GM19035 (cell line): ENCODE measurements at regions not wholly inside any gene's neighbourhood (a gene's known extent, or its start where the extent isn't known, plus 50 kb on each side); places are given as distances from the start of the nearest gene placed in this dataset.

ENCODE experiments used
- ATAC-seq: cut with Tn5 transposase; IDR thresholded peaks from one replicate; pipeline ENCODE4 v1.9.1; 2021; ENCODE audit not compliant: unreplicated experiment

GRCh38 chr6:147904416-147904815 lies 395.9 kb downstream of the SAMD5 start:
- ATAC-seq: no peak

- no peak for ATAC-seq
Measured at GRCh38 chr6:147905711-147906110, 397.2 kb downstream of the SAMD5 start.

DNA sequence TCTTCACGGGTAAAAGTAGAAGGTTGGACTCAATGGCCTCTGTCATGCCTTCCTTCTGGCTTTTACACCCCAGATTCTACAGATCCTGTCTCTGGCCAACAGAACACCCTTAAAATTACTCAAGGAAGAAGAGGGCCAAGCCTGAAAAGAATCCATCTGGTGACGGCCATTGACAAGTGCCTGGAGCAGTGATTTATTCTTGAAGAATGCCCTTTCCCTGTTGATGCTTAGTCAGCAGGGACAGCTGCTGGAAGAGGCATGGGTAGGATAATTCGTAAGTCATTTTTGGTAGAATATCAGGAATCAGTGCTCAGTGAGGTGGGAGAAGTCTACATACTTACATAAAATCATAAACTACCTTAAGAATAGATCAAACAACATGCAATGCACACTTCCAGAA lies 397.9 kb downstream of the SAMD5 start:
- ATAC-seq: no peak

- no peak for ATAC-seq
Measured at GRCh38 chr6:147909640-147910039, 401.1 kb downstream of the SAMD5 start.

DNA sequence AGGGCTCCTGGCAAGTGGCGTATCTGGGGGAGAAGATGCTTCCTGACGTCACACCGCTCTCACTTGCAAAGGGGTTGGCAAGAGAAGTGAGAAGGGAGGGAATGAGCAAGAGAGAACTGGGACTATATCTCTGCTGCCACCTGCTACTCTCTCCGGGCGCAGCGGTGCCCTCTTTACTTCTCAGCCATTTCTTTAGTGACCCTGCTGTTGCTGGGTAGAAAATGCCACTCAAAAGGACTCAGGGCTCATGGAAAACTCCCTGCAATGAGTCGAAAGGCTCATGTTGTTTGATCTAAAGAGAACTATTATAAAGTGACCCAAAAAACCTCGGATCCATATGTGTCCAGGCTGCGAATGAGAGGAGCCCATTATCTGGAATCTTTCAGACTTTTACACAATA lies 401.8 kb downstream of the SAMD5 start:
- no peak for ATAC-seq

- no peak for ATAC-seq
Measured at GRCh38 chr6:147911057-147911456, 402.6 kb downstream of the SAMD5 start.

GRCh38 chr6:147911686-147912085 lies 403.2 kb downstream of the SAMD5 start:
- ATAC-seq: no peak

- ATAC-seq: no peak
Measured at GRCh38 chr6:147922799-147923198, 414.3 kb downstream of the SAMD5 start.

- no peak for ATAC-seq
Measured at GRCh38 chr6:147924598-147924997, 416.1 kb downstream of the SAMD5 start.

GRCh38 chr6:147925826-147926225 lies 416.8 kb upstream of the SASH1 start:
- no peak for ATAC-seq

DNA sequence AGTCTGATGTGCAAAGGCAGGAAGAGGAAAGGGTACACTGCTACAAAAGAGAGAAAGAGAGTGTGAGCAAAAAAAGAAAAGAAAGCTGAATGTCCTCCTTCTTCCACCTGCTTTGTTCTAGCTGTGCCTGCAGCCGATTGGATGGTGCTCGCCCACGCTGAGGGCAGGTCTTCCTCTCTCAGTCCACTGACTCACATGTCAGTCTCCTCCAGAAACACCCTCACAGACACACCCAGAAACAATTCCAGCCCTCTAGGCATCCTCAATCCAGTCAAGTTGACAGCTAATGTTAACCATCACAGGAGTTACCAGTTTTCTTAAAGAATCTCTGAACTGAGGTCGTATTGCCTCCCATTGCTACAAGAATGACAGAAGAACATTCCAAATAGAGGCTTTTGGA lies 411.9 kb upstream of the SASH1 start:
- no peak for ATAC-seq

DNA sequence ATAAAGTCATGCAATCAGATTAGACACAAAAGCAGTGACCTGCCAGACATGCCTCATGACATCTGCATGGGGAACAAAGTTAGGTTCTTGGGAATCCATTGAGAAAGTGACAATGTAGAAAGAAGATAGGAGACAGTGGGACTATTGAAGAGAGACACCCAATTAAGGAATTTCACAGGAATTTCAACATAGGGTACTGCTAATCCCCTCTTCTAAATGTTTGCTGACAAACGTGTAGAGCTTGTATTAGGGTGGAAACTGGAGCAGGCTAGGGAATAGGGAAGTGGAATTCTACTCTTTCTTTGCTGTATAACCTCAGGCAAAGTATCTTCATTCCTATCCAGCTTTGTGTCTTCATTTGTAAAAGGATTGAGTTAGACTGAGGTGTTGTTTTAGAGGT lies 409.4 kb upstream of the SASH1 start:
- no peak for ATAC-seq

DNA sequence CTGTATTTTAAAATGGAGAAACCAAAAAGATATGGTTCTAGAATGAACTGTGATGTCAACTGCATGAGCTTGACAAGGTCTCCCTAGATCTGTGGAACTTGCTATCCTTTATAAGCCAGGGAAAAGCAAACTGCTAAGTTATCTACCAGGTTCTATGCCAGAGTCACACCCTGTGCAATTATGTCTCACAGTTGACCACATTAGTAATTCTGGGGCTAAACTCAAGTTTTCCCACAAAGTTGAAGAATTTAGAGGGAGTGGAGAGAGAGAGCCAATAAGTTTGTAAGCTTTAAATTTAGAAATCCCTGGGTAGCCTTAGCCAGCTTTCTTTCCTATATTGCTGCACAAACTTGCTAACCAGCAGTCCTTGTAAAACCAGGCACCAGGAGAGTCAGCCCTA lies 407.0 kb upstream of the SASH1 start:
- ATAC-seq: no peak

DNA sequence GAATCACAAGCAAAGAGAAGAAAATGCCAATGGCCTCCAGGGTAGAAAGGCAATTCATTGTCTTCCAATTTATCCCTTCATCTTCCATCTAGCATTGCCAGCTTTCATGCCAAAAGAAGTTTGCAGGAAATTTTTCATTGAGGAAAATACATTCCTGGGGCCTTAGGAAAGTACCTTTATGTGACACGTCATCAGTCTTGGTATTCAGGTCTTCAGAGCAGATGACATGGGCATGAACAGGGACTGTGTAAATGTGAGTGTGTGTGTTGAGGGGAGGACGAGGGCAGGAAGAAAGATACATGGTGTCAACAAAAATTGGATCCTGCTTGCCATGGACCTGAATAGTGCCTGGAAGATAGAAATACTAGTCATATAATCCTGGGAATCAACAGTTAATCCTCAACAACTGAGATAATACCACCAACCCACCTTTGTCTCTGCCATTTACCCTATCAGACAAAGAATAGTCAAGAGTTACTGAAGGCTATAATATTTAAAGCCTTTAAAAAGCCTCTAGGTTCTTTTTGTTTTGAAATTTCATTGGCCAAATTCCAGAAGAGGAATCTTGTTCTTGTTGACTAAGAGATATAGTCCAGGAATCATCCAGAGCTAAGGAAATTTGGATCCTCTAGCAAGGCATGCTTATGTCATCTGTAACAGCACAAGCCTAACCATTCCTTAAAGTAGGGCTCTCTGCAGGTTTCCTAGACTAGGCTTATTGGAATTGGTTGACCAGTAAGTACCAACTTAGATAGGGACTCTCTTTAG lies 405.8 kb upstream of the SASH1 start:
- no peak for ATAC-seq

- ATAC-seq: no peak
Measured at GRCh38 chr6:147941143-147941542, 401.5 kb upstream of the SASH1 start.

- ATAC-seq: no peak
Measured at GRCh38 chr6:147942363-147942762, 400.3 kb upstream of the SASH1 start.

DNA sequence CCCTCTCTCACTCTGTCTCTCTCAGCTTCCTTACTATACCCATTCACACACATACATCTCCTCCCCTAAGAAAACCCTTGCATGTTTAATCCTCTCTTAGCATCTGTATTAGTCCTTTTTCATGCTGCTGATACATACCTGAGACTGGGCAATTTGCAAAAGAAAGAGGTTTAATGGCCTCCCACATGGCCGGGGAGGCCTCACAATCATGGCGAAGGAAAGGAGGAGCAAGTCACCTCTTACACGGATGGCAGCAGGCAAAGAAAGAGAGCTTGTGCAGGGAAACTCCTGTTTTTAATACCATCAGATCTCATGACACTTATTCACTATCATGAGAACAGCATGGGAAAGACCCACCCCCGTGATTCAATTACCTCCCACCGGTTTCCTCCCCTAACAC lies 398.5 kb upstream of the SASH1 start:
- ATAC-seq: no peak

- no peak for ATAC-seq
Measured at GRCh38 chr6:147947521-147947920, 395.1 kb upstream of the SASH1 start.

DNA sequence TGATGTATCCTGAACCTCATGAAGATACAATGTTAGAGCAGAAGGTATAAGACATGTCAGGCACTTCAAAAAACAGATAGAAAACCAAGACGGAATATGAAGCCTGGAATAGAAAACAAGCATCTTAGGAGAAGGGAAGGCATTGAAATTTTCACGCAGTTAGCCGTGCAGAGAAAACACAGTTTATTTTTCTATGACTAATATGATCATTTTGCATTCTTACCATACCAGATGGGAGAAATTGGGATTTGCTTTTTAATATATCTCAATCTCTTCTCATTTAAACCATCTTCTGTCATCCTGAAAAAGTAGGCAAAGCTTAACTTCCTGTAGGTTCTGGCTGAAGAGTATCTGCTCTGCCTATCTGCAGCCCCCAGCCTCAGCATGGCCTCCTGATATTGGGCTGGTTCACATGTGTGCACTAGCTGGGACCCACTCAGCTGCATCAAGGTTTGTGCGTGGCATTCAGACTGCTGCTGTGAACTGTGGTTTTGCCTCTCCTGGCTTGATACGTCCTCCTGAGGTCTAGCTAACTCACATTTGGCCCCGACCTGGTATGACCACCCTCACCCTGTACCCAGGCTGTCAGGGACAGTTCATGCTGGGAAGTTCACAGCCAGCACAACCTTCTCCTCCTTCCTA lies 392.5 kb upstream of the SASH1 start:
- ATAC-seq: no peak

DNA sequence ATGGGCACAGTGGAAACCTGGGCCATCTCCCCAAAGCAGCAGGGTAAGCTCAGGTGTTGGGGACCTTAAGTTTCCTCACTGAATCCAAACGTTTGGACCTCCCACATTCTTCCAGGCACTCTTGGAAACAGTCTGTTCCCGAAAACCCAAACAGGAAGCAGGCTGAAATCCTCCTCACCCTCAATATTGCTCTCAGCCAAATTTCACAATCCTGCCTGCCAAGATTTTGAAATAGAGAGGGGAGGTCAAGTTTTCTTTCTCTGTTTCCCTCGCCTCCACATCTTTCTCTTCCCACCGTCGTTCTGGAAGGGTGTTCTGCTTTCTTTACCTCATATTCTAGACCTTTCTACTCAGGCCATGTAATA lies 392.0 kb upstream of the SASH1 start:
- no peak for ATAC-seq

DNA sequence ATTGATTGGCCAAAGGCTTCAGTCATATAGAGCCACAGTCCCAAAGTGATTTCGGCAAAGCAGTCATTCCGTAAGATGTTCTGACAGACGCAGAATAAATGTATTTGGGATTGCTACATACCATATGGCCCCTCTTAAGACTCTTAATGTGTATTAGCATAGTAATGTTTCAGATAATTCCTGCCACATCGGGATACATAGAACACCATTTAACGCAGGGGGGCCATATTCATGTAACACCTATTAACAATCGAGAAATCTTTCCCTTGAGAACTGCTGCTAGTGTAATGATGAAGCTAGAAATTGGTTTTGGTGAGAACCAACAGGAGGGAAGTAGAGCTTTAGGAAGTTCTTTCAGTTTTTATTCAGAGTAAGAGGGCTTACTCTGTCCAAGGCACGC lies 390.9 kb upstream of the SASH1 start:
- ATAC-seq: no peak

DNA sequence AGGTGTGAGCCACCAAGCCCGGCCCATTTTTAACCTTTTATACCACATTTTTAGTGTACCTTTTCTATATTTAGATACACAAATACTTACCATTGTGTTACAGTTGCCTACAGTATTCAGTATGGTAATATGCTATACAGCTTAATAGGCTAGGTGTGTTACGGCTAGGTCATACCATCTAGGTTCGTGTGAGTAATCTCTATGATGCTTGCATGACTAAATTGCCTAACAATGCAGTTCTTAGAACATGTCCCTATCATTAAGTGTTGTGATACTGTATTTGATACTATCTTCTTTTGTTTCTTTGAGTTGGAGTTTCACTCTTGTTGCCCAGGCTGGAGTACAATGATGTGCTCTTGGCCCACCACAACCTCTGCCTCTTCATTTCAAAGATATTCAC lies 387.7 kb upstream of the SASH1 start:
- no peak for ATAC-seq

DNA sequence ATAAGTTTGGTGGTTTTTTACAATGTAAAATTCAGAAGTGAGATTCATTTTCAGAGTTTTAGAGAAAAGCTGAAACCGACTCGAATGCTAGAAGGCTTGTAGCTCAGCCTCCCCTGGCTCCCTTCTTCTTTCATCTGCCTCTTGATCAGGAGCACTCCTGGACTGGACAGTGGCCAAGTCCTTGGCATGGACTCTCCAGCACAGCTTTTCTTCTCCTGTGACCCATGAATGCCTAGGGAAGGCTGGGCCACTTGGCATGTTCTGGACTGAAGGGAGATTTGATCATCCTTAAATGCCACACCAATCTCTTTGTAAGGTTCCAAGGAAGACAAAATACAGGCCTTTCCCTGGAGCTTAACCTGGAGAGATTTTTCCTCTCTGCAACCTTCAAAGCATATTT lies 384.0 kb upstream of the SASH1 start:
- no peak for ATAC-seq
